ENCODE measurements at regions not wholly inside any gene's neighbourhood (a gene's known extent, or its start where the extent isn't known, plus 50 kb on each side); places are given as distances from the start of the nearest gene placed in this dataset.

DNA sequence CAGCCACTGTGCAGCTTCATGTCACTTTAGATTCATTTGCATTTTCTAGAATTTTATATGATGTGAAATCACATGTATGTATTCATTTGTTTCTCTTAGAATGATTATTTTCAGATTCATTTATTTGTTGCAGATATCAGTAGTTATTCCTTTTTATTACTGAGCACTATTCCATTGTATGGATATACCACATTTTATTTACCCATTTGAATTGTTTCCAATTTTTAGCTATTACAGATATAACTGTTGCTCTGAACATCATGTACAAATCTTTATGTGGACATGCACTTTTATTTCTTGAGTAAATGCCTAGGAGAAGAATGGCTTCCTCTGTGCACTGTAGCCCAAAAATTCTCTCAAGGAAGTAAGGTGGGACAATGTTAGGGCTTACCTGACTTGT is 767.8 kb upstream of the FANCL start:
- no peaks in the 10 kb centered on the region for H3K9me3 ChIP-seq (ENCODE audit: low read length)
- no peaks in the 10 kb centered on the region for H3K79me2 ChIP-seq (replicated peaks; ENCODE audit: insufficient read depth, low read length)
- H3K9ac ChIP-seq (ENCODE audit: low read length) = no peak overlapping the region
- no peak overlapping the region for H3K4me3 ChIP-seq (ENCODE audit: low read length)
- no peak overlapping the region for H2AFZ ChIP-seq (ENCODE audit: low read depth, low read length)
- no peak overlapping the region for H3K4me2 ChIP-seq (ENCODE audit: low read length)
- no peaks in the 10 kb centered on the region for H3F3A ChIP-seq (ENCODE audit: insufficient read depth, low read length, poor library complexity, severe bottlenecking)
- H4K20me1 ChIP-seq (ENCODE audit: insufficient read depth) = no peaks in the 10 kb centered on the region
- TF ChIP-seq, protein P1, sequence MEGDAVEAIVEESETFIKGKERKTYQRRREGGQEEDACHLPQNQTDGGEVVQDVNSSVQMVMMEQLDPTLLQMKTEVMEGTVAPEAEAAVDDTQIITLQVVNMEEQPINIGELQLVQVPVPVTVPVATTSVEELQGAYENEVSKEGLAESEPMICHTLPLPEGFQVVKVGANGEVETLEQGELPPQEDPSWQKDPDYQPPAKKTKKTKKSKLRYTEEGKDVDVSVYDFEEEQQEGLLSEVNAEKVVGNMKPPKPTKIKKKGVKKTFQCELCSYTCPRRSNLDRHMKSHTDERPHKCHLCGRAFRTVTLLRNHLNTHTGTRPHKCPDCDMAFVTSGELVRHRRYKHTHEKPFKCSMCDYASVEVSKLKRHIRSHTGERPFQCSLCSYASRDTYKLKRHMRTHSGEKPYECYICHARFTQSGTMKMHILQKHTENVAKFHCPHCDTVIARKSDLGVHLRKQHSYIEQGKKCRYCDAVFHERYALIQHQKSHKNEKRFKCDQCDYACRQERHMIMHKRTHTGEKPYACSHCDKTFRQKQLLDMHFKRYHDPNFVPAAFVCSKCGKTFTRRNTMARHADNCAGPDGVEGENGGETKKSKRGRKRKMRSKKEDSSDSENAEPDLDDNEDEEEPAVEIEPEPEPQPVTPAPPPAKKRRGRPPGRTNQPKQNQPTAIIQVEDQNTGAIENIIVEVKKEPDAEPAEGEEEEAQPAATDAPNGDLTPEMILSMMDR (IDR thresholded peaks at IDR 0.05; ENCODE audit: poor library complexity, severe bottlenecking) = no peak
- no peak for TF ChIP-seq EP300 (conservative IDR thresholded peaks at IDR 0.05; ENCODE audit: poor library complexity, severe bottlenecking)
- TF ChIP-seq EZH2 (IDR thresholded peaks at IDR 0.05; ENCODE audit: borderline replicate concordance, insufficient read depth, low read length, poor library complexity, severe bottlenecking) = no peak
- TF ChIP-seq MXI1 (conservative IDR thresholded peaks at IDR 0.05; ENCODE audit: poor library complexity, severe bottlenecking) = no peak
- no peak for TF ChIP-seq TAF1 (IDR thresholded peaks at IDR 0.05; ENCODE audit: low read depth)
- TF ChIP-seq RAD21 (conservative IDR thresholded peaks at IDR 0.05) = no peak
- no peaks in the 10 kb centered on the region for H3K36me3 ChIP-seq (ENCODE audit: insufficient read depth, low read length)
- no peaks in the 10 kb centered on the region for H3K27me3 ChIP-seq (ENCODE audit: insufficient read depth, low read depth, low read length)
- no peaks in the 10 kb centered on the region for H3K9me2 ChIP-seq (ENCODE audit: insufficient read depth, low read length)
- no peak overlapping the region for H3K27ac ChIP-seq (ENCODE audit: low read length)

DNA sequence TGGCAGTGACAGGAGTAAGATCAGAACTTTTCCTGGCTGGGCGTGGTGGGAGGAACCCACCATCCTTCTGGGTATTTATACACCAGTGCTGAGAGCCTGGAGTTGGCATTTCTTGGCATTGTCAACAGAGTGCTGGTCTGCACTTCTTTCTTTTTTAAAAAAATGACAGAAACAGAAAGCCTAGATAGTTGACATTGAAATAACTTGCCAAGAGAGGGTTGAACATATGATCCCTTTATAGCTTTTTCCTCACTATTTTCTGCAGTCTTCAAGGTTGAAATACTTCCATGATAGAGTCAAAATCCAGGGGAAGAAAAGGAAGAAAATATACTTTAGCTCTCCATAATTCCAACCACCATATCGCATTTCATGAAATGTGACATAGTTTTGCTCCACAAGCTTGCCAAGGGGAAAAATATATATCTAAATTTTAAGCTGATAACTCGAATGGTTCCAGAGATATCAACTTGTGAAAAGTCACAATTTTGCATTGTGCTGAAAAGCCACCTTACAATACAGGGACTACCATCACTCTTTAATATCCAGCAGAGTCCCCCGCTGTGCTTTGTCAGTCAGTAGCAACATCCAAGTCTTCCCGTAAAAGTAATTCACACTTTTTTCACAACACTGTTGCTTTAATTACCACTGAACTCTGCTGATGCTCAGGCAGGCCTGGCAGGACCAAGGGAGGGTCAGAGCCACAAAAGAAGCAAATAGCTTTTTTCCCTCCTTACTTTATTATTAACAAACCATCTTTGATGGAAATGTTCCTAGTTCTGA is 764.9 kb upstream of the FANCL start:
- no peak overlapping the region for H3K27ac ChIP-seq (ENCODE audit: low read length)
- H4K20me1 ChIP-seq (ENCODE audit: insufficient read depth) = no peaks in the 10 kb centered on the region
- no peaks in the 10 kb centered on the region for H3K9me2 ChIP-seq (ENCODE audit: insufficient read depth, low read length)
- no peaks in the 10 kb centered on the region for H3K9me3 ChIP-seq (ENCODE audit: low read length)
- no peak overlapping the region for H2AFZ ChIP-seq (ENCODE audit: low read depth, low read length)
- H3F3A ChIP-seq (ENCODE audit: insufficient read depth, low read length, poor library complexity, severe bottlenecking) = no peaks in the 10 kb centered on the region
- TF ChIP-seq EP300 (conservative IDR thresholded peaks at IDR 0.05; ENCODE audit: poor library complexity, severe bottlenecking) (no peak), TAF1 (IDR thresholded peaks at IDR 0.05; ENCODE audit: low read depth) (no peak)
- TF ChIP-seq, protein P1 (IDR thresholded peaks at IDR 0.05; ENCODE audit: poor library complexity, severe bottlenecking) = no peak
- H3K27me3 ChIP-seq (ENCODE audit: insufficient read depth, low read depth, low read length) = no peaks in the 10 kb centered on the region
- H3K9ac ChIP-seq (ENCODE audit: low read length) = no peak overlapping the region
- no peak overlapping the region for H3K4me3 ChIP-seq (ENCODE audit: low read length)
- no peaks in the 10 kb centered on the region for H3K79me2 ChIP-seq (replicated peaks; ENCODE audit: insufficient read depth, low read length)
- no peak overlapping the region for H3K4me2 ChIP-seq (ENCODE audit: low read length)
- H3K36me3 ChIP-seq (ENCODE audit: insufficient read depth, low read length) = no peaks in the 10 kb centered on the region

DNA sequence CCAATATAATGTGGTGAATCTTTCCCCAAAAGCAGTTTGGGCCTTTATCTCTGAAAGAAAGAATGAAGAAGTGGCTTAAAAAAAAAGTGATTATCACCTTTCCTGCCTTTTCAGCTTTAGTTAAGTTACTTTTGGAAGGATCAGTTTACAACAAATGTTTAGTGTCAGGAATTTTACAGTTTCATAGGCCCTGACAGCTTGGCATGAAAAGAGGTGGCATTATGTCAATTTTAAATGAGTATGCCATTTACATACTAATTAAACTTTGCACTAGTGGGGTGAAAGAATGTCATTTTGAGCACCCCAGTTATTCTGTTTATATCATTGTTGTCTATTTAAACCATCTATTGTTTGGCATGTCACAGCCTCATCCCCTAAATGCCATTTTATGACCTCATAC is 763.5 kb upstream of the FANCL start:
- Histone ChIP-seq H3K79me2 (replicated peaks; ENCODE audit: insufficient read depth, low read length) (no peaks in the 10 kb centered on the region), H3K27ac (ENCODE audit: low read length) (no peak overlapping the region), H3K36me3 (ENCODE audit: insufficient read depth, low read length) (no peaks in the 10 kb centered on the region), H3K9me2 (ENCODE audit: insufficient read depth, low read length) (no peaks in the 10 kb centered on the region), H3K27me3 (ENCODE audit: insufficient read depth, low read depth, low read length) (no peaks in the 10 kb centered on the region), H4K20me1 (ENCODE audit: insufficient read depth) (no peaks in the 10 kb centered on the region), H2AFZ (ENCODE audit: low read depth, low read length) (no peak overlapping the region), H3K4me3 (ENCODE audit: low read length) (no peak overlapping the region), H3F3A (ENCODE audit: insufficient read depth, low read length, poor library complexity, severe bottlenecking) (no peaks in the 10 kb centered on the region), H3K4me2 (ENCODE audit: low read length) (no peak overlapping the region), H3K9me3 (ENCODE audit: low read length) (no peaks in the 10 kb centered on the region), H3K9ac (ENCODE audit: low read length) (no peak overlapping the region)
- no peak for TF ChIP-seq MXI1 (conservative IDR thresholded peaks at IDR 0.05; ENCODE audit: poor library complexity, severe bottlenecking)
- TF ChIP-seq POLR2AphosphoS5 (IDR thresholded peaks at IDR 0.05) = no peak
- no peak for TF ChIP-seq SMC3 (conservative IDR thresholded peaks at IDR 0.05; ENCODE audit: poor library complexity)
- no peak for TF ChIP-seq EP300 (conservative IDR thresholded peaks at IDR 0.05; ENCODE audit: poor library complexity, severe bottlenecking)
- TF ChIP-seq, protein P2, sequence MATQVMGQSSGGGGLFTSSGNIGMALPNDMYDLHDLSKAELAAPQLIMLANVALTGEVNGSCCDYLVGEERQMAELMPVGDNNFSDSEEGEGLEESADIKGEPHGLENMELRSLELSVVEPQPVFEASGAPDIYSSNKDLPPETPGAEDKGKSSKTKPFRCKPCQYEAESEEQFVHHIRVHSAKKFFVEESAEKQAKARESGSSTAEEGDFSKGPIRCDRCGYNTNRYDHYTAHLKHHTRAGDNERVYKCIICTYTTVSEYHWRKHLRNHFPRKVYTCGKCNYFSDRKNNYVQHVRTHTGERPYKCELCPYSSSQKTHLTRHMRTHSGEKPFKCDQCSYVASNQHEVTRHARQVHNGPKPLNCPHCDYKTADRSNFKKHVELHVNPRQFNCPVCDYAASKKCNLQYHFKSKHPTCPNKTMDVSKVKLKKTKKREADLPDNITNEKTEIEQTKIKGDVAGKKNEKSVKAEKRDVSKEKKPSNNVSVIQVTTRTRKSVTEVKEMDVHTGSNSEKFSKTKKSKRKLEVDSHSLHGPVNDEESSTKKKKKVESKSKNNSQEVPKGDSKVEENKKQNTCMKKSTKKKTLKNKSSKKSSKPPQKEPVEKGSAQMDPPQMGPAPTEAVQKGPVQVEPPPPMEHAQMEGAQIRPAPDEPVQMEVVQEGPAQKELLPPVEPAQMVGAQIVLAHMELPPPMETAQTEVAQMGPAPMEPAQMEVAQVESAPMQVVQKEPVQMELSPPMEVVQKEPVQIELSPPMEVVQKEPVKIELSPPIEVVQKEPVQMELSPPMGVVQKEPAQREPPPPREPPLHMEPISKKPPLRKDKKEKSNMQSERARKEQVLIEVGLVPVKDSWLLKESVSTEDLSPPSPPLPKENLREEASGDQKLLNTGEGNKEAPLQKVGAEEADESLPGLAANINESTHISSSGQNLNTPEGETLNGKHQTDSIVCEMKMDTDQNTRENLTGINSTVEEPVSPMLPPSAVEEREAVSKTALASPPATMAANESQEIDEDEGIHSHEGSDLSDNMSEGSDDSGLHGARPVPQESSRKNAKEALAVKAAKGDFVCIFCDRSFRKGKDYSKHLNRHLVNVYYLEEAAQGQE (IDR thresholded peaks at IDR 0.05; ENCODE audit: borderline replicate concordance) = no peak
- TF ChIP-seq RAD21 (conservative IDR thresholded peaks at IDR 0.05) = no peak
- TF ChIP-seq EZH2 (IDR thresholded peaks at IDR 0.05; ENCODE audit: borderline replicate concordance, insufficient read depth, low read length, poor library complexity, severe bottlenecking) = no peak
- TF ChIP-seq, protein P1 (IDR thresholded peaks at IDR 0.05; ENCODE audit: poor library complexity, severe bottlenecking) = no peak
- no peak for TF ChIP-seq TAF1 (IDR thresholded peaks at IDR 0.05; ENCODE audit: low read depth)
